IMR-90 (cell line): ENCODE measurements at regions not wholly inside any gene's neighbourhood (a gene's known extent, or its start where the extent isn't known, plus 50 kb on each side); places are given as distances from the start of the nearest gene placed in this dataset.

ENCODE experiments used
- ATAC-seq: fragments of 200-7000 bp; cut with Tn5 transposase; 2 replicates; pipeline ENCODE4 v1.9.1; 2020; ENCODE audit warnings: low read depth, mild to moderate bottlenecking, moderate library complexity
- BruUV-seq: library from RNA; stranded (reverse); fragments of 400-500 nt; replicated peaks from 2 replicates; lab custom pipeline; 2021; lab: Mats Ljungman, UMichigan
- CTCF ChIA-PET: fragments of 300-600 bp; formaldehyde crosslinking; extraction: SDS; loops from one replicate; lab custom pipeline; 2021; ENCODE audit warnings: antibody characterized with exemption; lab: Yijun Ruan, JAX
- POLR2A ChIA-PET: fragments of 300-600 bp; sonication (Branson Sonifier 250); formaldehyde crosslinking; loops from one replicate; lab custom pipeline; 2022; ENCODE audit warnings: antibody characterized with exemption; ENCODE audit not compliant: unreplicated experiment; lab: Charles Lee
- DNase-seq: peaks from one replicate; pipeline ENCODE4 v3.0.0; 2013
- H2AFZ ChIP-seq: replicated peaks from 2 replicates; pipeline ENCODE3; 2013; ENCODE audit warnings: low read length, mild to moderate bottlenecking; ENCODE audit not compliant: poor library complexity
- H2AK5ac ChIP-seq: 2 replicates; pipeline ENCODE4 v1.6.1; 2013; ENCODE audit warnings: low read depth, low read length, inconsistent platforms
- H2AK9ac ChIP-seq: replicated peaks from 2 replicates; pipeline ENCODE3; 2013; ENCODE audit warnings: mild to moderate bottlenecking, low read depth, low read length, moderate library complexity; ENCODE audit not compliant: poor library complexity
- H2BK120ac ChIP-seq: 2 replicates; pipeline ENCODE4 v1.6.1; 2013; ENCODE audit warnings: low read depth, low read length, inconsistent platforms
- H2BK15ac ChIP-seq: 3 replicates; pipeline ENCODE4 v1.6.1; 2013; ENCODE audit warnings: low read depth, low read length, inconsistent platforms
- H2BK20ac ChIP-seq: 2 replicates; pipeline ENCODE4 v1.6.1; 2013; ENCODE audit warnings: low read depth, mild to moderate bottlenecking, inconsistent platforms, low read length, moderate library complexity
- H2BK5ac ChIP-seq: 2 replicates; pipeline ENCODE4 v1.6.1; 2013; ENCODE audit warnings: mild to moderate bottlenecking, low read depth, low read length, inconsistent platforms; ENCODE audit not compliant: poor library complexity, severe bottlenecking
- H3K14ac ChIP-seq: replicated peaks from 2 replicates; pipeline ENCODE4 v1.6.1; 2013; ENCODE audit warnings: low read depth, low read length, inconsistent platforms
- H3K18ac ChIP-seq: 2 replicates; pipeline ENCODE4 v1.6.1; 2013; ENCODE audit warnings: low read depth, low read length, control low read depth
- H3K23ac ChIP-seq: 2 replicates; pipeline ENCODE4 v1.6.1; 2013; ENCODE audit warnings: low read depth, low read length, inconsistent platforms
- H3K27ac ChIP-seq: 2 replicates; pipeline ENCODE4 v1.5.1; 2013; ENCODE audit warnings: mild to moderate bottlenecking, control low read depth, low read length; ENCODE audit not compliant: insufficient read depth
- H3K27me3 ChIP-seq: 2 replicates; pipeline ENCODE4 v1.6.1; 2013; ENCODE audit warnings: low read length; ENCODE audit not compliant: control insufficient read depth, insufficient read depth
- H3K36me3 ChIP-seq: 2 replicates; pipeline ENCODE4 v1.6.1; 2013; ENCODE audit warnings: low read length, mixed read lengths; ENCODE audit not compliant: control insufficient read depth, insufficient read depth
- H3K4ac ChIP-seq: 2 replicates; pipeline ENCODE4 v1.6.1; 2013; ENCODE audit warnings: low read depth, low read length, inconsistent platforms
- H3K4me1 ChIP-seq: 2 replicates; pipeline ENCODE4 v1.6.1; 2013; ENCODE audit warnings: low read length, mixed read lengths; ENCODE audit not compliant: control insufficient read depth, insufficient read depth
- H3K4me2 ChIP-seq: 2 replicates; pipeline ENCODE4 v1.6.1; 2013; ENCODE audit warnings: low read depth, mild to moderate bottlenecking, control low read depth, low read length, moderate library complexity
- H3K4me3 ChIP-seq: 2 replicates; pipeline ENCODE4 v1.5.1; 2013; ENCODE audit warnings: low read depth, mild to moderate bottlenecking, control low read depth, low read length, moderate library complexity; ENCODE audit not compliant: insufficient read depth
- H3K56ac ChIP-seq: 2 replicates; pipeline ENCODE4 v1.6.1; 2013; ENCODE audit warnings: low read length, inconsistent platforms; ENCODE audit not compliant: insufficient read depth; ENCODE audit errors: extremely low read depth
- H3K79me1 ChIP-seq, 2 experiments: 2 replicates each; pipeline ENCODE4 v1.6.1; 2013; ENCODE audit warnings: low read length in 2 of 2, inconsistent platforms in 1 of 2, low read depth in 1 of 2
- H3K9ac ChIP-seq: 2 replicates; pipeline ENCODE4 v1.6.1; 2013; ENCODE audit warnings: low read depth, low read length, control low read depth
- H3K9me1 ChIP-seq: 2 replicates; pipeline ENCODE4 v1.6.1; 2013; ENCODE audit warnings: low read length, inconsistent platforms; ENCODE audit not compliant: insufficient read depth
- H3K9me3 ChIP-seq: 2 replicates; pipeline ENCODE4 v1.6.1; 2013; ENCODE audit warnings: low read length; ENCODE audit not compliant: control insufficient read depth, insufficient read depth
- H4K20me1 ChIP-seq: 2 replicates; pipeline ENCODE4 v1.6.1; 2013; ENCODE audit warnings: low read length, inconsistent platforms; ENCODE audit not compliant: insufficient read depth
- H4K5ac ChIP-seq: 2 replicates; pipeline ENCODE4 v1.6.1; 2013; ENCODE audit warnings: mild to moderate bottlenecking, low read depth, low read length, control low read depth
- H4K8ac ChIP-seq, 2 experiments: 2 replicates each; pipeline ENCODE4 v1.6.1; 2013; ENCODE audit warnings: low read depth in 2 of 2, low read length in 2 of 2, control low read depth in 1 of 2, inconsistent platforms in 1 of 2
- H4K91ac ChIP-seq: 2 replicates; pipeline ENCODE4 v1.6.1; 2013; ENCODE audit warnings: low read depth, low read length, inconsistent platforms; ENCODE audit not compliant: insufficient read depth
- BHLHE40 ChIP-seq: fragments of 150-350 bp; IDR thresholded peaks from 2 replicates; pipeline ENCODE4 v1.6.1; 2016; ENCODE audit warnings: mild to moderate bottlenecking, low read depth, low read length
- CEBPB ChIP-seq: IDR thresholded peaks from 2 replicates; pipeline ENCODE4 v1.6.1; 2012; ENCODE audit warnings: low read depth, low read length, improper control_type of control experiment
- CHD1 ChIP-seq: IDR thresholded peaks from 2 replicates; pipeline ENCODE4 v1.6.1; 2012; ENCODE audit warnings: low read depth, low read length, improper control_type of control experiment
- ELK1 ChIP-seq: fragments of 150-350 bp; IDR thresholded peaks from 2 replicates; pipeline ENCODE4 v1.6.1; 2016; ENCODE audit warnings: low read depth, mild to moderate bottlenecking, low read length, moderate library complexity, borderline replicate concordance
- FOS ChIP-seq: fragments of 150-350 bp; IDR thresholded peaks from 2 replicates; pipeline ENCODE4 v1.6.1; 2016; ENCODE audit warnings: low read depth, low read length
- MAFK ChIP-seq: IDR thresholded peaks from 2 replicates; pipeline ENCODE4 v1.6.1; 2012; ENCODE audit warnings: low read depth, low read length, improper control_type of control experiment
- MAZ ChIP-seq: IDR thresholded peaks from 2 replicates; pipeline ENCODE4 v1.6.1; 2012; ENCODE audit warnings: low read depth, mild to moderate bottlenecking, low read length, improper control_type of control experiment, moderate library complexity, borderline replicate concordance
- MXI1 ChIP-seq: IDR thresholded peaks from 2 replicates; pipeline ENCODE4 v1.6.1; 2012; ENCODE audit warnings: low read depth, mild to moderate bottlenecking, low read length, moderate library complexity, borderline replicate concordance
- NFE2L2 ChIP-seq: fragments of 150-350 bp; IDR thresholded peaks from 2 replicates; pipeline ENCODE4 v1.6.1; 2016; ENCODE audit warnings: low read depth, mild to moderate bottlenecking, low read length
- POLR2A ChIP-seq: IDR thresholded peaks from 2 replicates; pipeline ENCODE4 v1.6.1; 2012; ENCODE audit warnings: mild to moderate bottlenecking, low read depth, low read length
- RAD21 ChIP-seq: IDR thresholded peaks from 2 replicates; pipeline ENCODE4 v1.6.1; 2012; ENCODE audit warnings: low read length, improper control_type of control experiment
- RFX5 ChIP-seq: IDR thresholded peaks from 2 replicates; pipeline ENCODE4 v1.8.0; 2012; ENCODE audit warnings: low read depth, mild to moderate bottlenecking, low read length, moderate library complexity
- SMC3 ChIP-seq: fragments of 150-350 bp; IDR thresholded peaks from 2 replicates; pipeline ENCODE4 v1.6.1; 2016; ENCODE audit warnings: low read depth, mild to moderate bottlenecking, antibody characterized with exemption, low read length, moderate library complexity
- USF2 ChIP-seq: fragments of 150-350 bp; IDR thresholded peaks from 2 replicates; pipeline ENCODE4 v1.6.1; 2017; ENCODE audit warnings: mild to moderate bottlenecking, antibody characterized with exemption, low read length, low read depth
- WGBS, 2 experiments: methylation state at CpG; one replicate each; pipeline versions ENCODE4 v1.1.5 to v1.1.7; 2013; ENCODE audit warnings: missing lambda C conversion rate in 2 of 2; ENCODE audit not compliant: insufficient read length in 1 of 2; ENCODE audit errors: extremely low coverage in 2 of 2; 5-methylcytosine and 5-hydroxymethylcytosine counted together
- dilution Hi-C: fragments of 300-500 bp; cut with HindIII; formaldehyde crosslinking; loops from one replicate; pipeline ENCODE4 v1.14.3; 2018; ENCODE audit warnings: low sequenced_read_pairs; ENCODE audit not compliant: unreplicated experiment
- in situ Hi-C: fragments of 300-500 bp; cut with MboI; formaldehyde crosslinking; loops from 3 replicates; pipeline ENCODE4 v1.14.3; 2019; ENCODE audit warnings: low sequenced_read_pairs, inconsistent platforms, mixed read lengths
- intact Hi-C: fragments of 100-400 bp; cut with micrococcal nuclease; formaldehyde crosslinking; loops from 2 replicates; pipeline ENCODE4 v1.10.0; 2022

- Histone ChIP-seq H2BK20ac (no peak overlapping the region), H2BK5ac (no peak overlapping the region), H3K4ac (no peak overlapping the region), H3K14ac (no peak overlapping the region), H3K9ac (no peak overlapping the region), H4K91ac (no peak overlapping the region), H4K20me1 (no peaks in the 10 kb centered on the region), H4K8ac (no peak overlapping the region), H2AK5ac (no peak overlapping the region), H3K9me3 (no peaks in the 10 kb centered on the region), H3K18ac (no peak overlapping the region), H3K36me3 (no peaks in the 10 kb centered on the region), H3K4me1 (no peaks in the 10 kb centered on the region), H2AFZ (no peak overlapping the region), H3K4me2 (no peak overlapping the region), H4K5ac (no peak overlapping the region), H2AK9ac (no peak overlapping the region), H3K56ac (no peak overlapping the region), H3K9me1 (no peaks in the 10 kb centered on the region), H3K27me3 (no peaks in the 10 kb centered on the region), H3K4me3 (no peak overlapping the region), H3K27ac (no peak overlapping the region), H2BK120ac (no peak overlapping the region), H3K23ac (no peak overlapping the region), H2BK15ac (no peak overlapping the region), H3K79me1 (no peaks in the 10 kb centered on the region)
- DNase-seq (no peak), ATAC-seq (no peak)
- no CpG with 5 or more reads among the region's 3 CpGs for WGBS, 2 experiments
- in situ Hi-C loops (no loop called here), dilution Hi-C loops (no loop called here), intact Hi-C loops (no loop called here)
- BruUV-seq: no TSS peak
- CTCF ChIA-PET: no interaction called here
- TF ChIP-seq RAD21: no peak
- TF ChIP-seq NFE2L2: no peak
- TF ChIP-seq MXI1: no peak
- no peak for TF ChIP-seq CHD1
- no peak for TF ChIP-seq CEBPB
- no peak for TF ChIP-seq POLR2A
- TF ChIP-seq FOS: no peak
- TF ChIP-seq MAZ: no peak
- no peak for TF ChIP-seq ELK1
- no peak for TF ChIP-seq SMC3
- no peak for TF ChIP-seq MAFK
- TF ChIP-seq BHLHE40: no peak
- no peak for TF ChIP-seq USF2
- no peak for TF ChIP-seq RFX5
- POLR2A ChIA-PET: no interaction called here
Measured at GRCh38 chr12:85423947-85424346, 143.9 kb downstream of the ALX1 start.
